ENCODE measurements at regions not wholly inside any gene's neighbourhood (a gene's known extent, or its start where the extent isn't known, plus 50 kb on each side); places are given as distances from the start of the nearest gene placed in this dataset.

GRCh38 chr1:43063394-43064219 lies 104.9 kb upstream of the SLC2A1 start:
- in situ Hi-C loops (cut with MboI; ENCODE audit: low pct_unique_long_range_greater_than_20kb in 2 of 9, low sequenced_read_pairs in 9 of 9, unreplicated experiment in 9 of 9), result loop anchor here in 6 of 9 experiments (10.0 to 25.0 kb wide), 4 partner anchors 101 to 276 kb away; partner anchors contain the start of genes TMEM269 (in 4 of the 6) and SLC2A1 (in 1 of the 6)
- H3K27ac ChIP-seq, result no peak overlapping the region
- H3K4me3 ChIP-seq, result no peak overlapping the region
- H3K4me1 ChIP-seq (replicated peaks in 1 of 2), result peaks cover 35 to 39% of the 10 kb centered on the region in 2 donors
- 78 to 94% (median 87%) methylated on average over 1 to 7 of the region's 10 CpGs; no CpG with 5 or more reads in 3 of the 10 experiments for WGBS, 10 experiments
- ATAC-seq (replicated peaks in 6 of 8), result peak in 1 of 8 experiments; percentile 17

GRCh38 chr1:43062527-43063095 lies 103.9 kb upstream of the SLC2A1 start:
- 50 to 100% (median 80%) methylated on average over 1 to 12 of the region's 12 CpGs; no CpG with 5 or more reads in 4 of the 10 experiments for WGBS, 10 experiments
- no peak overlapping the region for H3K4me3 ChIP-seq
- no peak for ATAC-seq (replicated peaks in 6 of 8)
- no peak overlapping the region for H3K27ac ChIP-seq
- in situ Hi-C loops (cut with MboI; ENCODE audit: low pct_unique_long_range_greater_than_20kb in 2 of 9, low sequenced_read_pairs in 9 of 9, unreplicated experiment in 9 of 9), result loop anchor here in 6 of 9 experiments (10.0 to 25.0 kb wide), 4 partner anchors 100 to 275 kb away; partner anchors contain the start of genes TMEM269 (in 4 of the 6) and SLC2A1 (in 1 of the 6)
- peaks cover 39% of the 10 kb centered on the region in 2 donors for H3K4me1 ChIP-seq (replicated peaks in 1 of 2)

- WGBS, 10 experiments, result 20 to 93% (median 74%) methylated on average over 1 to 3 of the region's 3 CpGs; no CpG with 5 or more reads in 3 of the 10 experiments
- ATAC-seq (replicated peaks in 6 of 8), result no peak
- H3K27ac ChIP-seq, result no peak overlapping the region
- H3K4me3 ChIP-seq, result no peak overlapping the region
- in situ Hi-C loops (cut with MboI; ENCODE audit: low pct_unique_long_range_greater_than_20kb in 2 of 9, low sequenced_read_pairs in 9 of 9, unreplicated experiment in 9 of 9), result loop anchor here in 6 of 9 experiments (10.0 to 25.0 kb wide), 4 partner anchors 99 to 274 kb away; partner anchors contain the start of genes TMEM269 (in 4 of the 6) and SLC2A1 (in 1 of the 6)
- H3K4me1 ChIP-seq (replicated peaks in 1 of 2), result peaks cover 45 to 47% of the 10 kb centered on the region in 2 donors
Measured at GRCh38 chr1:43061757-43062156, 103.1 kb upstream of the SLC2A1 start.

- in situ Hi-C loops (cut with MboI; ENCODE audit: low pct_unique_long_range_greater_than_20kb in 2 of 9, low sequenced_read_pairs in 9 of 9, unreplicated experiment in 9 of 9), result loop anchor here in 6 of 9 experiments (10.0 to 25.0 kb wide), 4 partner anchors 98 to 273 kb away; partner anchors contain the start of genes TMEM269 (in 4 of the 6) and SLC2A1 (in 1 of the 6)
- 59 to 95% (median 70%) methylated on average over 2 to 9 of the region's 9 CpGs for WGBS, 10 experiments
- peaks cover 45 to 47% of the 10 kb centered on the region in 2 donors for H3K4me1 ChIP-seq (replicated peaks in 1 of 2)
- no peak overlapping the region for H3K4me3 ChIP-seq
- peak overlapping the region in 1 of 2 donors; percentile 81 for H3K27ac ChIP-seq
- no peak for ATAC-seq (replicated peaks in 6 of 8)
Measured at GRCh38 chr1:43059640-43060574, 101.2 kb upstream of the SLC2A1 start.

- in situ Hi-C loops (cut with MboI; ENCODE audit: low pct_unique_long_range_greater_than_20kb in 2 of 9, low sequenced_read_pairs in 9 of 9, unreplicated experiment in 9 of 9), result loop anchor here in 5 of 9 experiments (25.0 kb wide), 3 partner anchors 96 to 271 kb away; partner anchors contain the start of genes TMEM269 (in 4 of the 5) and SLC2A1 (in 1 of the 5)
- WGBS, 10 experiments, result 33 to 50% (median 44%) methylated on average over 2 to 3 of the region's 12 CpGs; no CpG with 5 or more reads in 7 of the 10 experiments
- Histone ChIP-seq H3K4me3 (no peak overlapping the region), H3K4me1 (replicated peaks in 1 of 2) (peaks cover 44 to 45% of the 10 kb centered on the region in 2 donors), H3K27ac (peak overlapping the region; percentile 81)
- ATAC-seq (replicated peaks in 6 of 8), result peak; percentile 12 to 97 (median 95)
Measured at GRCh38 chr1:43058545-43059360, 100.1 kb upstream of the SLC2A1 start.

- H3K4me1 ChIP-seq (replicated peaks in 1 of 2), result peaks cover 44 to 45% of the 10 kb centered on the region in 2 donors
- H3K27ac ChIP-seq, result peak overlapping the region; percentile 81
- H3K4me3 ChIP-seq, result no peak overlapping the region
- 80 to 96% (median 93%) methylated on average over 3 to 11 of the region's 11 CpGs; no CpG with 5 or more reads in 4 of the 10 experiments for WGBS, 10 experiments
- no peak for ATAC-seq (replicated peaks in 6 of 8)
- in situ Hi-C loops (cut with MboI; ENCODE audit: low pct_unique_long_range_greater_than_20kb in 2 of 9, low sequenced_read_pairs in 9 of 9, unreplicated experiment in 9 of 9), result loop anchor here in 5 of 9 experiments (25.0 kb wide), 3 partner anchors 96 to 271 kb away; partner anchors contain the start of genes TMEM269 (in 4 of the 5) and SLC2A1 (in 1 of the 5)
Measured at GRCh38 chr1:43058056-43058455, 99.4 kb upstream of the SLC2A1 start.

- in situ Hi-C loops (cut with MboI; ENCODE audit: low pct_unique_long_range_greater_than_20kb in 2 of 9, low sequenced_read_pairs in 9 of 9, unreplicated experiment in 9 of 9), result loop anchor here in 5 of 9 experiments (25.0 kb wide), 3 partner anchors 95 to 270 kb away; partner anchors contain the start of genes TMEM269 (in 4 of the 5) and SLC2A1 (in 1 of the 5)
- 43 to 100% (median 92%) methylated on average over 1 to 7 of the region's 7 CpGs; no CpG with 5 or more reads in 2 of the 10 experiments for whole genome bisulfite sequencing, 10 experiments
- no peak overlapping the region for H3K27ac ChIP-seq
- H3K4me1 ChIP-seq (replicated peaks in 1 of 2), result peaks cover 44 to 45% of the 10 kb centered on the region in 2 donors
- no peak overlapping the region for H3K4me3 ChIP-seq
- no peak for ATAC-seq (replicated peaks in 6 of 8)
Measured at GRCh38 chr1:43057567-43057966, 98.9 kb upstream of the SLC2A1 start.

GRCh38 chr1:43056981-43057391 lies 98.3 kb upstream of the SLC2A1 start:
- in situ Hi-C loops (cut with MboI; ENCODE audit: low pct_unique_long_range_greater_than_20kb in 2 of 9, low sequenced_read_pairs in 9 of 9, unreplicated experiment in 9 of 9), result loop anchor here in 5 of 9 experiments (25.0 kb wide), 3 partner anchors 95 to 270 kb away; partner anchors contain the start of genes TMEM269 (in 4 of the 5) and SLC2A1 (in 1 of the 5)
- Histone ChIP-seq H3K4me3 (no peak overlapping the region), H3K4me1 (replicated peaks in 1 of 2) (peaks cover 46 to 47% of the 10 kb centered on the region in 2 donors), H3K27ac (no peak overlapping the region)
- 0 to 79% (median 69%) methylated on average over 2 to 4 of the region's 4 CpGs; no CpG with 5 or more reads in 3 of the 10 experiments for WGBS, 10 experiments
- peak in 7 of 8 experiments; percentile 17 to 89 (median 24) for ATAC-seq (replicated peaks in 6 of 8)

- peaks cover 47 to 50% of the 10 kb centered on the region in 2 donors for H3K4me1 ChIP-seq (replicated peaks in 1 of 2)
- ATAC-seq (replicated peaks in 6 of 8), result peak in 1 of 8 experiments; percentile 5
- in situ Hi-C loops (cut with MboI; ENCODE audit: low pct_unique_long_range_greater_than_20kb in 2 of 9, low sequenced_read_pairs in 9 of 9, unreplicated experiment in 9 of 9), result loop anchor here in 5 of 9 experiments (25.0 kb wide), 3 partner anchors 94 to 269 kb away; partner anchors contain the start of genes TMEM269 (in 4 of the 5) and SLC2A1 (in 1 of the 5)
- no peak overlapping the region for H3K27ac ChIP-seq
- WGBS, 10 experiments, result 10 to 100% (median 86%) methylated on average over 1 to 5 of the region's 5 CpGs; no CpG with 5 or more reads in 5 of the 10 experiments
- H3K4me3 ChIP-seq, result no peak overlapping the region
Measured at GRCh38 chr1:43056460-43056859, 97.8 kb upstream of the SLC2A1 start.

GRCh38 chr1:43054961-43055360 lies 96.3 kb upstream of the SLC2A1 start:
- H3K27ac ChIP-seq, result no peak overlapping the region
- in situ Hi-C loops (cut with MboI; ENCODE audit: low pct_unique_long_range_greater_than_20kb in 2 of 9, low sequenced_read_pairs in 9 of 9, unreplicated experiment in 9 of 9), result loop anchor here in 5 of 9 experiments (25.0 kb wide), 3 partner anchors 93 to 268 kb away; partner anchors contain the start of genes TMEM269 (in 4 of the 5) and SLC2A1 (in 1 of the 5)
- 20 to 100% (median 90%) methylated on average over 1 to 2 of the region's 2 CpGs; no CpG with 5 or more reads in 4 of the 10 experiments for WGBS, 10 experiments
- peaks cover 47 to 49% of the 10 kb centered on the region in 2 donors for H3K4me1 ChIP-seq (replicated peaks in 1 of 2)
- no peak for ATAC-seq (replicated peaks in 6 of 8)
- no peak overlapping the region for H3K4me3 ChIP-seq
